Neuronal stem cell (in vitro differentiated cells): ENCODE measurements at regions not wholly inside any gene's neighbourhood (a gene's known extent, or its start where the extent isn't known, plus 50 kb on each side); places are given as distances from the start of the nearest gene placed in this dataset.

ENCODE experiments used
- DNase-seq: peaks from one replicate; pipeline ENCODE4 v3.0.0-alpha.2; 2013; ENCODE audit warnings: low spot score
- H2AFZ ChIP-seq: one replicate; pipeline ENCODE4 v1.6.1; 2013; ENCODE audit warnings: mild to moderate bottlenecking, low read length, inconsistent platforms
- H2AK5ac ChIP-seq: 2 replicates; pipeline ENCODE4 v1.6.1; 2013; ENCODE audit warnings: low read depth, mild to moderate bottlenecking, inconsistent platforms, low read length, moderate library complexity, mixed read lengths
- H2BK120ac ChIP-seq: 2 replicates; pipeline ENCODE4 v1.6.1; 2013; ENCODE audit warnings: low read depth, mild to moderate bottlenecking, inconsistent platforms, low read length, moderate library complexity, mixed read lengths
- H2BK12ac ChIP-seq: one replicate; pipeline ENCODE4 v1.6.1; 2013; ENCODE audit warnings: low read length, inconsistent platforms
- H2BK15ac ChIP-seq: 2 replicates; pipeline ENCODE4 v1.6.1; 2013; ENCODE audit warnings: mild to moderate bottlenecking, low read length, inconsistent platforms, mixed read lengths
- H2BK5ac ChIP-seq: one replicate; pipeline ENCODE4 v1.6.1; 2013; ENCODE audit warnings: inconsistent platforms, mild to moderate bottlenecking, low read length, moderate library complexity
- H3K14ac ChIP-seq: one replicate; pipeline ENCODE4 v1.6.1; 2013; ENCODE audit warnings: low read length, inconsistent platforms
- H3K18ac ChIP-seq: 2 replicates; pipeline ENCODE4 v1.6.1; 2013; ENCODE audit warnings: low read length, inconsistent platforms
- H3K23ac ChIP-seq: 2 replicates; pipeline ENCODE4 v1.6.1; 2013; ENCODE audit warnings: low read depth, mild to moderate bottlenecking, mixed read lengths, low read length, inconsistent platforms; ENCODE audit not compliant: poor library complexity
- H3K27ac ChIP-seq: replicated peaks from 3 replicates; pipeline ENCODE4 v1.5.1; 2013; ENCODE audit warnings: low read length, inconsistent platforms
- H3K27me3 ChIP-seq, 3 experiments: 2 replicates each; pipeline ENCODE4 v1.6.1; 2013; ENCODE audit warnings: low read length in 3 of 3, mild to moderate bottlenecking in 2 of 3, inconsistent platforms in 1 of 3, low read depth in 1 of 3, mixed read lengths in 1 of 3, moderate library complexity in 1 of 3; ENCODE audit not compliant: control insufficient read depth in 3 of 3, insufficient read depth in 3 of 3
- H3K36me3 ChIP-seq, 2 donors: replicated peaks in 1 of 2; 2 replicates each; pipeline ENCODE4 v1.6.1; 2013; ENCODE audit warnings: low read length in 2 of 2; ENCODE audit not compliant: control insufficient read depth in 2 of 2, insufficient read depth in 2 of 2
- H3K4ac ChIP-seq: 2 replicates; pipeline ENCODE4 v1.6.1; 2013; ENCODE audit warnings: inconsistent platforms, mild to moderate bottlenecking, low read length, moderate library complexity
- H3K4me1 ChIP-seq, 2 donors: 1 replicate in 1 of 2; 2 replicates in 1 of 2; pipeline ENCODE4 v1.6.1; 2013; ENCODE audit warnings: low read length in 2 of 2, low read depth in 1 of 2; ENCODE audit not compliant: control insufficient read depth in 2 of 2, insufficient read depth in 1 of 2
- H3K4me2 ChIP-seq: one replicate; pipeline ENCODE4 v1.6.1; 2013; ENCODE audit warnings: mild to moderate bottlenecking, low read length, inconsistent platforms; ENCODE audit not compliant: insufficient read depth, poor library complexity, severe bottlenecking
- H3K4me3 ChIP-seq, 2 donors: 2 replicates each; pipeline ENCODE4 v1.5.1; 2013; ENCODE audit warnings: low read length in 2 of 2, mild to moderate bottlenecking in 2 of 2, inconsistent platforms in 1 of 2, moderate library complexity in 1 of 2
- H3K79me1 ChIP-seq: one replicate; pipeline ENCODE4 v1.6.1; 2013; ENCODE audit warnings: low read depth, mild to moderate bottlenecking, inconsistent platforms, low read length, moderate library complexity
- H3K9ac ChIP-seq: one replicate; pipeline ENCODE4 v1.6.1; 2013; ENCODE audit warnings: mild to moderate bottlenecking, low read depth, low read length, inconsistent platforms; ENCODE audit not compliant: poor library complexity
- H3K9me3 ChIP-seq, 2 donors: replicated peaks in 1 of 2; 2 replicates each; pipeline versions ENCODE3 to v1.6.1; 2013; ENCODE audit warnings: low read length in 2 of 2, mild to moderate bottlenecking in 2 of 2, inconsistent platforms in 1 of 2, low read depth in 1 of 2, mixed read lengths in 1 of 2, moderate library complexity in 1 of 2; ENCODE audit not compliant: control insufficient read depth in 2 of 2, insufficient read depth in 1 of 2
- H4K8ac ChIP-seq: one replicate; pipeline ENCODE4 v1.6.1; 2013; ENCODE audit warnings: low read depth, mild to moderate bottlenecking, inconsistent platforms, low read length, moderate library complexity
- H4K91ac ChIP-seq: one replicate; pipeline ENCODE4 v1.6.1; 2013; ENCODE audit warnings: low read length, low read depth, mild to moderate bottlenecking, inconsistent platforms; ENCODE audit not compliant: poor library complexity
- WGBS, 2 donors: extraction: QIAGEN DNeasy Blood & Tissue Kit; methylation state at CpG; one replicate each; pipeline ENCODE4 v1.1.7; 2013; ENCODE audit warnings: missing lambda C conversion rate in 2 of 2, mixed read lengths in 1 of 2; ENCODE audit not compliant: insufficient read length in 2 of 2, insufficient replicate concordance in 1 of 2; ENCODE audit errors: extremely low coverage in 2 of 2; 5-methylcytosine and 5-hydroxymethylcytosine counted together

GRCh38 chr9:109865521-109865920 lies 85.5 kb downstream of the PALM2AKAP2 start:
- no peak overlapping the region for H3K4me2 ChIP-seq
- DNase-seq = no peak
- H3K18ac ChIP-seq = no peak overlapping the region
- H3K27ac ChIP-seq = no peak overlapping the region
- H2BK120ac ChIP-seq = no peak overlapping the region
- no peak overlapping the region for H3K9ac ChIP-seq
- H3K9me3 ChIP-seq = no peaks in the 10 kb centered on the region
- H2AFZ ChIP-seq = no peak overlapping the region
- no peak overlapping the region for H3K4ac ChIP-seq
- no peak overlapping the region for H2BK15ac ChIP-seq
- H3K79me1 ChIP-seq = no peaks in the 10 kb centered on the region
- no peak overlapping the region for H3K23ac ChIP-seq
- H2BK12ac ChIP-seq = no peak overlapping the region
- no peaks in the 10 kb centered on the region for H3K36me3 ChIP-seq
- H4K91ac ChIP-seq = no peak overlapping the region
- H2AK5ac ChIP-seq = no peak overlapping the region
- no peak overlapping the region for H4K8ac ChIP-seq
- no peak overlapping the region for H2BK5ac ChIP-seq
- no peak overlapping the region for H3K14ac ChIP-seq
- no peak overlapping the region for H3K4me3 ChIP-seq
- H3K27me3 ChIP-seq = no peaks in the 10 kb centered on the region
- peaks cover 7 to 11% of the 10 kb centered on the region in 2 donors for H3K4me1 ChIP-seq

- WGBS, 2 donors = no CpG with 5 or more reads among the region's 4 CpGs
- H3K4me3 ChIP-seq = no peak overlapping the region
Observed at GRCh38 chr9:109868207-109868606, 88.2 kb downstream of the PALM2AKAP2 start.

GRCh38 chr9:109868722-109869121 lies 88.7 kb downstream of the PALM2AKAP2 start:
- peaks cover 7 to 11% of the 10 kb centered on the region in 2 donors for H3K4me1 ChIP-seq
- H3K4ac ChIP-seq = no peak overlapping the region
- no peak overlapping the region for H2BK120ac ChIP-seq
- no peaks in the 10 kb centered on the region for H3K36me3 ChIP-seq
- H2BK15ac ChIP-seq = no peak overlapping the region
- H3K27me3 ChIP-seq = no peaks in the 10 kb centered on the region
- no peak overlapping the region for H3K14ac ChIP-seq
- DNase-seq = no peak
- H2BK5ac ChIP-seq = no peak overlapping the region
- no peaks in the 10 kb centered on the region for H3K79me1 ChIP-seq
- no peak overlapping the region for H3K18ac ChIP-seq
- H3K23ac ChIP-seq = no peak overlapping the region
- H3K9me3 ChIP-seq = no peaks in the 10 kb centered on the region
- no peak overlapping the region for H3K4me3 ChIP-seq
- no peak overlapping the region for H3K4me2 ChIP-seq
- no peak overlapping the region for H3K9ac ChIP-seq
- H4K8ac ChIP-seq = no peak overlapping the region
- peak overlapping the region; percentile 28 for H2AFZ ChIP-seq
- H4K91ac ChIP-seq = no peak overlapping the region
- no peak overlapping the region for H2BK12ac ChIP-seq
- WGBS, 2 donors = no CpG with 5 or more reads among the region's 3 CpGs
- H3K27ac ChIP-seq = no peak overlapping the region
- H2AK5ac ChIP-seq = no peak overlapping the region

More at GRCh38 chr9:109868207-109868606, 88.2 kb downstream of the PALM2AKAP2 start:
- no peak overlapping the region for H4K8ac ChIP-seq
- no peak overlapping the region for H2BK120ac ChIP-seq
- no peak overlapping the region for H3K14ac ChIP-seq
- H2AK5ac ChIP-seq = no peak overlapping the region
- H3K27me3 ChIP-seq = no peaks in the 10 kb centered on the region
- H2AFZ ChIP-seq = no peak overlapping the region
- H2BK5ac ChIP-seq = no peak overlapping the region
- H2BK15ac ChIP-seq = no peak overlapping the region
- no peak overlapping the region for H2BK12ac ChIP-seq
- H3K18ac ChIP-seq = no peak overlapping the region
- H3K4me2 ChIP-seq = no peak overlapping the region
- no peak overlapping the region for H3K9ac ChIP-seq
- H3K36me3 ChIP-seq = no peaks in the 10 kb centered on the region
- H3K23ac ChIP-seq = no peak overlapping the region
- no peaks in the 10 kb centered on the region for H3K79me1 ChIP-seq
- H3K27ac ChIP-seq = no peak overlapping the region
- H4K91ac ChIP-seq = no peak overlapping the region
- H3K4me1 ChIP-seq = peaks cover 7 to 11% of the 10 kb centered on the region in 2 donors
- peak; percentile 14 for DNase-seq
- no peaks in the 10 kb centered on the region for H3K9me3 ChIP-seq
- H3K4ac ChIP-seq = no peak overlapping the region

- H3K4me1 ChIP-seq = peaks cover 7 to 11% of the 10 kb centered on the region in 2 donors
- no peak for DNase-seq
- no peak overlapping the region for H3K4me2 ChIP-seq
- no CpG with 5 or more reads among the region's 6 CpGs for WGBS, 2 donors
- H2BK15ac ChIP-seq = no peak overlapping the region
- no peaks in the 10 kb centered on the region for H3K79me1 ChIP-seq
- no peak overlapping the region for H3K27ac ChIP-seq
- H3K4ac ChIP-seq = no peak overlapping the region
- no peak overlapping the region for H3K4me3 ChIP-seq
- no peak overlapping the region for H2BK120ac ChIP-seq
- H2BK12ac ChIP-seq = no peak overlapping the region
- no peak overlapping the region for H3K18ac ChIP-seq
- no peak overlapping the region for H2BK5ac ChIP-seq
- no peaks in the 10 kb centered on the region for H3K9me3 ChIP-seq
- H2AFZ ChIP-seq = no peak overlapping the region
- H4K91ac ChIP-seq = no peak overlapping the region
- no peak overlapping the region for H2AK5ac ChIP-seq
- no peaks in the 10 kb centered on the region for H3K36me3 ChIP-seq
- no peak overlapping the region for H3K23ac ChIP-seq
- no peak overlapping the region for H3K14ac ChIP-seq
- H3K27me3 ChIP-seq = no peaks in the 10 kb centered on the region
- no peak overlapping the region for H3K9ac ChIP-seq
- no peak overlapping the region for H4K8ac ChIP-seq
Observed at GRCh38 chr9:109870365-109870764, 90.4 kb downstream of the PALM2AKAP2 start.
